Lower leg skin (tissue), 4 donors: ENCODE measurements at regions not wholly inside any gene's neighbourhood (a gene's known extent, or its start where the extent isn't known, plus 50 kb on each side); places are given as distances from the start of the nearest gene placed in this dataset.

ENCODE experiments used
- DNase-seq, 2 donors: peaks; one replicate each; pipeline ENCODE4 v3.0.0-alpha.2; 2019; ENCODE audit warnings: low spot score in 2 of 2
- H3K4me3 ChIP-seq: fragments of 200-600 bp; sonication (generic); 2 replicates; pipeline ENCODE4 v1.5.1; 2017; ENCODE audit warnings: mild to moderate bottlenecking, low read depth; ENCODE audit not compliant: poor library complexity, severe bottlenecking
- POLR2A ChIP-seq, 2 donors: fragments of 450-650 bp; IDR thresholded peaks; one replicate each; pipeline ENCODE4 v1.6.1; 2016 to 2017; ENCODE audit warnings: antibody characterized with exemption in 2 of 2, mild to moderate bottlenecking in 1 of 2, moderate library complexity in 1 of 2
- WGBS, 2 donors: methylation state at CpG; one replicate each; pipeline ENCODE4 v1.1.5; 2018; 5-methylcytosine and 5-hydroxymethylcytosine counted together
- intact Hi-C: fragments of 100-400 bp; cut with DNase I; formaldehyde crosslinking; loops from one replicate; pipeline ENCODE4 v1.15.0; 2023; ENCODE audit warnings: low total_unique reads
- TF ChIP-seq, protein P1 (sequence below), 3 donors: fragments of 450-650 bp; IDR thresholded peaks; one replicate each; pipeline ENCODE4 v1.5.1; 2016; ENCODE audit warnings: antibody characterized with exemption in 3 of 3, mild to moderate bottlenecking in 3 of 3, moderate library complexity in 2 of 3

DNA sequence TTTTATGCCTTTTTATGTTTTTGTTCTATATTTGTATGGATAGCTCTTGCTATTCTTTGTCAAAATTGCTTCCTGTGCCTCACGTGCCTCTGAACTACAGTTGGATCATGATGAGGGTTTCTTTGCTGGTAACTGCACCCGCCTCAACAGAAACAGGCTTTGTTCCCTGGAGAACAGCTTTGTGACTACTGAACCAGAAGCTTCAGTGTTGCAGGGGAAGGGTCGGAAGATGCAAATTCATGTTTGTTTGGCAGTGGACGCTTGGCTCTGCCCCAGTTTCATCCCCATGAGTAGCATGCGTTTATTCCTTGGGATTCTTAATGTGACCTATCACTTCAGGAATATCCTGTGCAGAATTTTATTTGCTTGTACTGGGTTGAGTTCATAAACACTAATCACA lies 959.1 kb upstream of the WWC1 start:
- intact Hi-C loops: no loop called here
- WGBS, 2 donors: 78 to 81% methylated on average over 5 of the region's 5 CpGs
- DNase-seq: no peak
- H3K4me3 ChIP-seq: no peak overlapping the region
- TF ChIP-seq, protein P1, sequence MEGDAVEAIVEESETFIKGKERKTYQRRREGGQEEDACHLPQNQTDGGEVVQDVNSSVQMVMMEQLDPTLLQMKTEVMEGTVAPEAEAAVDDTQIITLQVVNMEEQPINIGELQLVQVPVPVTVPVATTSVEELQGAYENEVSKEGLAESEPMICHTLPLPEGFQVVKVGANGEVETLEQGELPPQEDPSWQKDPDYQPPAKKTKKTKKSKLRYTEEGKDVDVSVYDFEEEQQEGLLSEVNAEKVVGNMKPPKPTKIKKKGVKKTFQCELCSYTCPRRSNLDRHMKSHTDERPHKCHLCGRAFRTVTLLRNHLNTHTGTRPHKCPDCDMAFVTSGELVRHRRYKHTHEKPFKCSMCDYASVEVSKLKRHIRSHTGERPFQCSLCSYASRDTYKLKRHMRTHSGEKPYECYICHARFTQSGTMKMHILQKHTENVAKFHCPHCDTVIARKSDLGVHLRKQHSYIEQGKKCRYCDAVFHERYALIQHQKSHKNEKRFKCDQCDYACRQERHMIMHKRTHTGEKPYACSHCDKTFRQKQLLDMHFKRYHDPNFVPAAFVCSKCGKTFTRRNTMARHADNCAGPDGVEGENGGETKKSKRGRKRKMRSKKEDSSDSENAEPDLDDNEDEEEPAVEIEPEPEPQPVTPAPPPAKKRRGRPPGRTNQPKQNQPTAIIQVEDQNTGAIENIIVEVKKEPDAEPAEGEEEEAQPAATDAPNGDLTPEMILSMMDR (IDR thresholded peaks at IDR 0.05): no peak
- no peak for TF ChIP-seq POLR2A (IDR thresholded peaks at IDR 0.05)

DNA sequence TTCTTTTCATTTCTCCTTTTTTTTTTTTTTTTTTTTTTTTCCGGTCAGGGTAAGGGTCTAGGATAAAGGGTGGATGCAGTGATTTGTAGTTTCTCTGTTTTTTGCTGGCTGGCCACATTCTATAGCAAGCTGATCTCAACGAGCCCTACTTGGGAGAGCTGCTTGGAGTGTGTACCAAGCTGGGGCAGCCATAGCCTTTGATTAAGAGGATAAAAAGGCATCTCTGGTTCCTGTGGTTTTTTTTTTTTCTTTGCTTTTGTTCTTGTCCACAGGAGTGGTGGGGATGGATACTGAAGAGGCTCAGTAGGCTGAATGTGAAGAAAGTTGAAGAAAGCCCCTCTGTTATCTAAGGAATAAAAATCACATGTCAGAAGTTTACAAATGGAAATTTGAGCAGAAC lies 955.3 kb upstream of the WWC1 start:
- no peak for TF ChIP-seq POLR2A (IDR thresholded peaks at IDR 0.05)
- TF ChIP-seq, protein P1 (IDR thresholded peaks at IDR 0.05): no peak
- DNase-seq: no peak
- H3K4me3 ChIP-seq: no peak overlapping the region
- intact Hi-C loops: no loop called here
- WGBS, 2 donors: 86 to 88% methylated on average over 2 of the region's 2 CpGs

DNA sequence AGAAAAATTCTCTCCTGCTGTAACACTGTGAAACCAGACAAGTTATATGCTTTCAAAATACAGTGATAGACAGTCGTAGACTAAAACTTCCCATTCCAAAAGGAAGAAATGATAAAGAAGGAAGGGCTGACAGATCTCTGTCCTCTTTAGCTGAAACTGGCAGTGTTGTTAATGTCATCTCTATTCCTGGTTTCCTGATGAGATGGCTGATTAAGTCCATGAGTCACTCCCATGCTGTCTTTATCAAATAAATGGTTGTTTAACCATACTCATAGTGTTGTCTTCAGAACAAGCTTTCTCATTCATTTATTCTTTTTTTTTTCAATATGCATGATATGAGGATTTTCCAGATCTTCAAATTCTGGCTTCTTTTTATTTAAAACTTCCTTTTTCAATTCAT lies 952.2 kb upstream of the WWC1 start:
- no peak for DNase-seq
- H3K4me3 ChIP-seq: no peak overlapping the region
- WGBS, 2 donors: 69% methylated on average over 1 of the region's 1 CpG
- no peak for TF ChIP-seq POLR2A (IDR thresholded peaks at IDR 0.05)
- TF ChIP-seq, protein P1 (IDR thresholded peaks at IDR 0.05): no peak
- intact Hi-C loops: no loop called here

DNA sequence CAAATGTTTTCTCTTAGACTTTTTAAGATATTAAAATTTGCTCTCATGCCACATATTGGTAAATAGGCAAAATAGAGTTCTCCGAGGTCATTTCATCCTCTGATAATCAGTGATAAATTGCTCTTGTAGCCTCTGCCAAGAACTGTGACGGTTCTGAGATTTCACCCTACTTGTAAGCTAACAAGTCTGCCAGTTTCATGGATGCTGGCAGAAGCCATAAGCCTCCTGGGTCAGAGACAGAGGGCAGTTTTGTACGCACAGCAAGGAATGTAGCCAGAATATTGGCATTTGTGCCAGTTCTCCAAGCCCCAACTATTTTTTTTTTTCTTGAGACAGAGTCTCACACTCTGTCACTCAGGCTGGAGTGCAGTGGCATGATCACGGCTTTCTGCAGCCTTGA lies 945.0 kb upstream of the WWC1 start:
- no peak overlapping the region for H3K4me3 ChIP-seq
- intact Hi-C loops: no loop called here
- WGBS, 2 donors: 58 to 67% methylated on average over 4 of the region's 4 CpGs
- DNase-seq: no peak
- no peak for TF ChIP-seq POLR2A (IDR thresholded peaks at IDR 0.05)
- TF ChIP-seq, protein P1 (IDR thresholded peaks at IDR 0.05): no peak

DNA sequence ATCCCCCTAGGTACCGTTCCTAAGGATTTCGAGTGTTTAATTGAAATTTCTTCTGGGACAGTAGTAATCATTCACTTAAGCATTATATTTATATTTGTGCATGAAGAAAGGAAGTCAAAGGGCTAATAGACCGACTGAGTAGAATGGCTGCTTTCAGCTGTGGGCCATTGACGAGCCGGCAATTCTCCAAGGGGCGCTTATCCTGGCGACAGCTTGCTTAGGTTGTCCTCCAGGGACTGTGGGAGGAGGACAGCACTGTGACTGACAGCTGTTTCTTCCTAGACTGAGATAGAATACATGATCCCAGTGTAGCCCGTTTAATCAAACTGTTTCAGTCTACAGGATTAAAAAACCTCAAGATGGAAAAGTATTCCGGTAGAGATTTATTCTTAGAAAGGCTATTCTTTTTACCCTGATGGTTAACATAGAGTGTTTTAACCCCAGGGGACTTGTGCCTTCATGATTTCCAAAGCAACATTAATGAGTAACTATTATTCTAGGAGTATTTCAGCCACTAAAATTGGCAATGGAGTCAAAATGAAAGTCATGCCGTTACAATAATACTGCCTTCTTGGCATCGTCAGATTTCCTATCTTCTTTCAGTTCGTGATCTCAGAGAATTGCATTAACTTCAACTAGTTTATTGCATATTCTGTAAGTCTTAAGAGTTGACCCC lies 943.1 kb upstream of the WWC1 start:
- no peak overlapping the region for H3K4me3 ChIP-seq
- 68 to 69% methylated on average over 12 of the region's 12 CpGs for WGBS, 2 donors
- TF ChIP-seq, protein P1 (IDR thresholded peaks at IDR 0.05): no peak
- TF ChIP-seq POLR2A (IDR thresholded peaks at IDR 0.05): no peak
- DNase-seq: no peak
- intact Hi-C loops: no loop called here

DNA sequence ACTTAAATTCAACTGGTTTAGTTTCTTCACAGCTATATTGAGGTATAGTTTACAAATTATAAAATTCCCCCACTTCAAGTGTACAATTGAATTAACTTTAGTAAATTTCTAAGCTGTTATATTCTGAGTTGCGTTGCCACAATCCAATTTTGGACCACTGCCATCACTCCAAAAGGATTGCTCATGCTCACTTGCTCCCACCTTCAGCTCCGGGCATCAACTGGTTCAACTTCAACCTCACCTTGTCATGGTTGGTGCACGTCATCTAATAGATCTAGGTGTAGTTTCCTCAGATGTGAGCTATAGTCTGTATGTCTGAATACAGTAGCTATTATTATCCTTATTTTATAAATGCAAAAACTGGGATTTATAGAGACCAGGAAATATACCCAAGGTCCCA lies 942.5 kb upstream of the WWC1 start:
- DNase-seq: no peak
- intact Hi-C loops: no loop called here
- TF ChIP-seq POLR2A (IDR thresholded peaks at IDR 0.05): no peak
- TF ChIP-seq, protein P1 (IDR thresholded peaks at IDR 0.05): no peak
- no peak overlapping the region for H3K4me3 ChIP-seq
- 54 to 65% methylated on average over 3 of the region's 3 CpGs for WGBS, 2 donors
